SK-N-SH (cell line): ENCODE measurements at regions not wholly inside any gene's neighbourhood (a gene's known extent, or its start where the extent isn't known, plus 50 kb on each side); places are given as distances from the start of the nearest gene placed in this dataset.

Experiments
- CTCF ChIA-PET: fragments of 300-600, 350-600 bp; formaldehyde crosslinking; extraction: SDS; loops from one replicate; lab custom pipeline; 2021; lab: Yijun Ruan, JAX
- POLR2A ChIA-PET: fragments of 350-600 bp; sonication (Branson Sonifier 250); formaldehyde crosslinking; extraction: SDS; loops from one replicate; lab custom pipeline; 2020; ENCODE audit warnings: antibody characterized with exemption, inconsistent platforms; lab: Yijun Ruan, JAX
- DNase-seq: peaks from one replicate; pipeline ENCODE4 v3.0.0; 2012
- H2AFZ ChIP-seq: fragments of 200-600 bp; sonication (generic); 2 replicates; pipeline ENCODE4 v1.8.1; 2016; ENCODE audit warnings: antibody characterized with exemption, mild to moderate bottlenecking, low read depth
- H3F3A ChIP-seq: fragments of 200-600 bp; sonication (generic); replicated peaks from 2 replicates; pipeline ENCODE3; 2016; ENCODE audit warnings: antibody characterized with exemption, mild to moderate bottlenecking; ENCODE audit not compliant: insufficient read depth
- H3K27ac ChIP-seq, 2 experiments: fragments of 200-500 bp in 1 of 2; fragments of 200-600 bp in 1 of 2; sonication (Bioruptor generic) in 1 of 2; sonication (generic), shearing (Covaris generic) in 1 of 2; 2 replicates each; pipeline versions ENCODE4 v1.5.1 to v1.6.1; 2014 to 2016; ENCODE audit warnings: low read depth in 2 of 2, inconsistent platforms in 1 of 2, low read length in 1 of 2, mild to moderate bottlenecking in 1 of 2, mixed read lengths in 1 of 2
- H3K27me3 ChIP-seq: fragments of 200-600 bp; sonication (generic), shearing (Covaris generic); 2 replicates; pipeline ENCODE4 v1.6.1; 2016; ENCODE audit warnings: mixed run types; ENCODE audit not compliant: insufficient read depth
- H3K36me3 ChIP-seq, 2 experiments: fragments of 200-500 bp in 1 of 2; fragments of 200-600 bp in 1 of 2; sonication (Bioruptor generic) in 1 of 2; sonication (generic) in 1 of 2; replicated peaks in 1 of 2; 2 replicates each; pipeline versions ENCODE3 to v1.5.1; 2014 to 2016; ENCODE audit warnings: low read length in 1 of 2, mild to moderate bottlenecking in 1 of 2; ENCODE audit not compliant: insufficient read depth in 2 of 2, control insufficient read depth in 1 of 2
- H3K4me1 ChIP-seq, 2 experiments: fragments of 200-500 bp in 1 of 2; fragments of 200-600 bp in 1 of 2; sonication (Bioruptor generic) in 1 of 2; sonication (generic), shearing (Covaris generic) in 1 of 2; 2 replicates each; pipeline versions ENCODE4 v1.5.1 to v1.6.1; 2014 to 2016; ENCODE audit warnings: low read depth in 1 of 2, low read length in 1 of 2, mixed run types in 1 of 2; ENCODE audit not compliant: insufficient read depth in 2 of 2, control insufficient read depth in 1 of 2
- H3K4me2 ChIP-seq: fragments of 200-600 bp; sonication (generic), shearing (Covaris generic); 2 replicates; pipeline ENCODE4 v1.6.1; 2017; ENCODE audit warnings: mixed run types
- H3K4me3 ChIP-seq, 2 experiments: fragments of 200-500 bp in 1 of 2; fragments of 200-600 bp in 1 of 2; sonication (Bioruptor generic) in 1 of 2; sonication (generic), shearing (Covaris generic) in 1 of 2; 2 replicates each; pipeline versions ENCODE4 v1.5.1 to v1.8.1; 2014 to 2016; ENCODE audit warnings: low read depth in 2 of 2, inconsistent platforms in 1 of 2, low read length in 1 of 2, mild to moderate bottlenecking in 1 of 2, mixed read lengths in 1 of 2, moderate library complexity in 1 of 2
- H3K79me2 ChIP-seq: fragments of 200-600 bp; sonication (generic); 2 replicates; pipeline ENCODE4 v1.8.1; 2017; ENCODE audit warnings: mild to moderate bottlenecking; ENCODE audit not compliant: insufficient read depth
- H3K9ac ChIP-seq: fragments of 200-600 bp; sonication (generic); 2 replicates; pipeline ENCODE4 v1.6.1; 2017; ENCODE audit warnings: mixed run types
- H3K9me2 ChIP-seq: fragments of 200-600 bp; sonication (generic); 2 replicates; pipeline ENCODE4 v1.6.1; 2017; ENCODE audit warnings: mixed run types
- H3K9me3 ChIP-seq: fragments of 200-600 bp; sonication (generic); 2 replicates; pipeline ENCODE4 v1.6.1; 2017; ENCODE audit warnings: mixed run types, mild to moderate bottlenecking, moderate library complexity
- H4K20me1 ChIP-seq: fragments of 200-600 bp; sonication (generic); 2 replicates; pipeline ENCODE4 v1.6.1; 2017; ENCODE audit warnings: mild to moderate bottlenecking, mixed run types; ENCODE audit not compliant: insufficient read depth
- CTCF ChIP-seq: fragments of 200-600 bp; sonication (generic); IDR thresholded peaks from 2 replicates; pipeline ENCODE4 v1.6.1; 2017; ENCODE audit warnings: antibody characterized with exemption, mild to moderate bottlenecking, moderate library complexity
- ELF1 ChIP-seq: IDR thresholded peaks from 2 replicates; pipeline ENCODE4 v1.4.0; 2012
- EP300 ChIP-seq, 2 experiments: IDR thresholded peaks; 2 replicates each; pipeline versions ENCODE4 v1.4.0 to v1.6.1; 2012; ENCODE audit warnings: borderline replicate concordance in 1 of 2, low read depth in 1 of 2, low read length in 1 of 2
- EZH2phosphoT487 ChIP-seq: fragments of 200-600 bp; sonication (generic); IDR thresholded peaks from 2 replicates; pipeline ENCODE4 v1.6.1; 2017; ENCODE audit warnings: low read depth, mixed run types, mild to moderate bottlenecking, antibody characterized with exemption, moderate library complexity, borderline replicate concordance
- FOXM1 ChIP-seq: IDR thresholded peaks from 2 replicates; pipeline ENCODE4 v1.4.0; 2012; ENCODE audit warnings: low read depth, mild to moderate bottlenecking
- GABPA ChIP-seq: IDR thresholded peaks from 2 replicates; pipeline ENCODE4 v1.4.0; 2012; ENCODE audit warnings: low read depth, mild to moderate bottlenecking
- MEF2A ChIP-seq: IDR thresholded peaks from 2 replicates; pipeline ENCODE4 v1.4.0; 2012; ENCODE audit warnings: low read depth, borderline replicate concordance
- MXI1 ChIP-seq: IDR thresholded peaks from 2 replicates; pipeline ENCODE4 v1.6.1; 2012; ENCODE audit warnings: mild to moderate bottlenecking, low read depth, low read length, improper control_type of control experiment
- NFIC ChIP-seq: IDR thresholded peaks from 2 replicates; pipeline ENCODE4 v1.4.0; 2012; ENCODE audit warnings: borderline replicate concordance
- NRF1 ChIP-seq: IDR thresholded peaks from 2 replicates; pipeline ENCODE4 v1.6.1; 2012; ENCODE audit warnings: low read depth, mild to moderate bottlenecking, low read length
- POLR2AphosphoS5 ChIP-seq: IDR thresholded peaks from 2 replicates; pipeline ENCODE4 v1.6.1; 2012; ENCODE audit warnings: low read depth, low read length
- RAD21 ChIP-seq: IDR thresholded peaks from 2 replicates; pipeline ENCODE4 v1.6.1; 2012; ENCODE audit warnings: mild to moderate bottlenecking, low read length
- RCOR1 ChIP-seq: fragments of 150-350 bp; IDR thresholded peaks from 2 replicates; pipeline ENCODE4 v1.6.1; 2017; ENCODE audit warnings: antibody characterized with exemption, low read length
- RFX5 ChIP-seq: IDR thresholded peaks from 2 replicates; pipeline ENCODE4 v1.6.1; 2012; ENCODE audit warnings: mild to moderate bottlenecking, improper control_type of control experiment, low read length
- RXRA ChIP-seq: IDR thresholded peaks from 2 replicates; pipeline ENCODE4 v1.4.0; 2012; ENCODE audit warnings: low read depth, mild to moderate bottlenecking, borderline replicate concordance
- SMC3 ChIP-seq: IDR thresholded peaks from 2 replicates; pipeline ENCODE4 v1.6.1; 2012; ENCODE audit warnings: low read depth, low read length, improper control_type of control experiment
- USF1 ChIP-seq: IDR thresholded peaks from 2 replicates; pipeline ENCODE4 v1.4.0; 2012; ENCODE audit warnings: low read depth, borderline replicate concordance
- USF2 ChIP-seq: fragments of 150-350 bp; IDR thresholded peaks from 2 replicates; pipeline ENCODE4 v1.6.1; 2017; ENCODE audit warnings: antibody characterized with exemption, low read length, low read depth, borderline replicate concordance
- WGBS: methylation state at CpG from one replicate; pipeline ENCODE4 v1.1.6; 2017; ENCODE audit warnings: low lambda C conversion rate; 5-methylcytosine and 5-hydroxymethylcytosine counted together
- TF ChIP-seq, protein P1 (sequence below): IDR thresholded peaks from 2 replicates; pipeline ENCODE4 v1.4.0; 2012; ENCODE audit warnings: low read depth, borderline replicate concordance

GRCh38 chr14:26887847-26888246 lies 290.0 kb upstream of the NOVA1 start:
- H3K4me1 ChIP-seq: no peaks in the 10 kb centered on the region
- no peaks in the 10 kb centered on the region for H3K9me2 ChIP-seq
- peaks cover 7% of the 10 kb centered on the region; the same call in 1 of the 2 replicates for H3K9me3 ChIP-seq
- H3K79me2 ChIP-seq: no peaks in the 10 kb centered on the region; the same call in 1 of the 2 replicates
- no peaks in the 10 kb centered on the region for H3K36me3 ChIP-seq
- no peak overlapping the region for H3K4me3 ChIP-seq
- no peak overlapping the region for H3K4me2 ChIP-seq
- H4K20me1 ChIP-seq: no peaks in the 10 kb centered on the region
- no peak for DNase-seq
- WGBS: 22% methylated on average over 1 of the region's 1 CpG
- peaks cover 4% of the 10 kb centered on the region for H3F3A ChIP-seq
- no peak overlapping the region for H3K9ac ChIP-seq
- no peaks in the 10 kb centered on the region for H3K27me3 ChIP-seq
- ChIA-PET CTCF (no interaction called here), POLR2A (no interaction called here)
- TF ChIP-seq RXRA: no peak
- H2AFZ ChIP-seq: no peak overlapping the region
- no peak overlapping the region for H3K27ac ChIP-seq

GRCh38 chr14:26888592-26888991 lies 290.8 kb upstream of the NOVA1 start:
- no peaks in the 10 kb centered on the region; the same call in 1 of the 2 replicates for H3K79me2 ChIP-seq
- no peak overlapping the region for H3K4me3 ChIP-seq
- no peak overlapping the region for H3K9ac ChIP-seq
- TF ChIP-seq NRF1: no peak
- TF ChIP-seq MEF2A: no peak
- TF ChIP-seq RFX5: no peak
- TF ChIP-seq GABPA: no peak
- no peak for TF ChIP-seq SMC3
- TF ChIP-seq RAD21: no peak
- no peak for TF ChIP-seq FOXM1
- no peak overlapping the region for H3K4me2 ChIP-seq
- no peaks in the 10 kb centered on the region for H3K36me3 ChIP-seq
- 48% methylated on average over 1 of the region's 1 CpG for WGBS
- no peaks in the 10 kb centered on the region for H4K20me1 ChIP-seq
- no peak for DNase-seq
- H3K4me1 ChIP-seq: no peaks in the 10 kb centered on the region
- H3K27me3 ChIP-seq: no peaks in the 10 kb centered on the region
- H2AFZ ChIP-seq: no peak overlapping the region
- POLR2A ChIA-PET: no interaction called here
- CTCF ChIA-PET: no interaction called here
- peaks cover 4% of the 10 kb centered on the region; the same call in 1 of the 2 replicates for H3K9me3 ChIP-seq
- peaks cover 3% of the 10 kb centered on the region for H3F3A ChIP-seq
- H3K9me2 ChIP-seq: no peaks in the 10 kb centered on the region
- no peak overlapping the region for H3K27ac ChIP-seq

DNA sequence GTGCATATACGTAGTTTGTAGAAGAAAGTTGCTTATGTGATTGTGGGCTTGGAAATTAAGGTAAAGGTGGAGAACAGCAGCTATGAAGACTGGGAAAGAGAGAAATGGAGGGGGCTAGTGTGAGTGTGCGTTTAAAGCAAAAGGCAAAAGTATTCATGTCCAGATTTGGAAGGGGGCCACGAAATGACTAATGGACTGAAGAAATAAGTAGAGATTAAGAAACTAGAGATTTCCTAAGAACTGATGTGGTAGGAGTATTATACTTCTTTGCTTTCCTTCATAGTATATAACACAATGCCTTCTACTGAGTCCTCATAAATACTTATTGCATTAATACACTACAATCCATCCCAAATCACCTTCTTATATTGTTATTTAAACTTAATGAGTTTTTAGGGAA lies 298.6 kb upstream of the NOVA1 start:
- H3K4me3 ChIP-seq: no peak overlapping the region
- H4K20me1 ChIP-seq: no peaks in the 10 kb centered on the region
- no peaks in the 10 kb centered on the region for H3K4me1 ChIP-seq
- POLR2A ChIA-PET: no interaction called here
- H3K9me3 ChIP-seq: no peaks in the 10 kb centered on the region
- no peaks in the 10 kb centered on the region for H3K9me2 ChIP-seq
- no peak for DNase-seq
- no peaks in the 10 kb centered on the region for H3K36me3 ChIP-seq
- CTCF ChIA-PET: interaction anchor here (1.1 kb wide), 1 partner anchor 20 kb away, joined by 3 read pairs; no protein-coding TSS in a partner anchor
- H2AFZ ChIP-seq: no peak overlapping the region
- no peak overlapping the region for H3K27ac ChIP-seq
- WGBS: 35% methylated on average over 3 of the region's 3 CpGs
- H3K27me3 ChIP-seq: no peaks in the 10 kb centered on the region
- no peak overlapping the region for H3K4me2 ChIP-seq
- no peaks in the 10 kb centered on the region for H3K79me2 ChIP-seq
- no peaks in the 10 kb centered on the region for H3F3A ChIP-seq
- no peak overlapping the region for H3K9ac ChIP-seq
- TF ChIP-seq RXRA (no peak), EZH2phosphoT487 (no peak), MEF2A (no peak), NFIC (no peak), EP300 (IDR thresholded peaks at IDR 0.05; ENCODE audit: borderline replicate concordance in 1 of 2, low read depth in 1 of 2, low read length in 1 of 2) (no peak), POLR2AphosphoS5 (no peak), USF1 (no peak), USF2 (no peak), ELF1 (no peak), CTCF (no peak), MXI1 (no peak), RCOR1 (no peak)
- TF ChIP-seq, protein P1, sequence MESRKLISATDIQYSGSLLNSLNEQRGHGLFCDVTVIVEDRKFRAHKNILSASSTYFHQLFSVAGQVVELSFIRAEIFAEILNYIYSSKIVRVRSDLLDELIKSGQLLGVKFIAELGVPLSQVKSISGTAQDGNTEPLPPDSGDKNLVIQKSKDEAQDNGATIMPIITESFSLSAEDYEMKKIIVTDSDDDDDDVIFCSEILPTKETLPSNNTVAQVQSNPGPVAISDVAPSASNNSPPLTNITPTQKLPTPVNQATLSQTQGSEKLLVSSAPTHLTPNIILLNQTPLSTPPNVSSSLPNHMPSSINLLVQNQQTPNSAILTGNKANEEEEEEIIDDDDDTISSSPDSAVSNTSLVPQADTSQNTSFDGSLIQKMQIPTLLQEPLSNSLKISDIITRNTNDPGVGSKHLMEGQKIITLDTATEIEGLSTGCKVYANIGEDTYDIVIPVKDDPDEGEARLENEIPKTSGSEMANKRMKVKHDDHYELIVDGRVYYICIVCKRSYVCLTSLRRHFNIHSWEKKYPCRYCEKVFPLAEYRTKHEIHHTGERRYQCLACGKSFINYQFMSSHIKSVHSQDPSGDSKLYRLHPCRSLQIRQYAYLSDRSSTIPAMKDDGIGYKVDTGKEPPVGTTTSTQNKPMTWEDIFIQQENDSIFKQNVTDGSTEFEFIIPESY: no peak
